ENCODE measurements at regions not wholly inside any gene's neighbourhood (a gene's known extent, or its start where the extent isn't known, plus 50 kb on each side); places are given as distances from the start of the nearest gene placed in this dataset.

DNA sequence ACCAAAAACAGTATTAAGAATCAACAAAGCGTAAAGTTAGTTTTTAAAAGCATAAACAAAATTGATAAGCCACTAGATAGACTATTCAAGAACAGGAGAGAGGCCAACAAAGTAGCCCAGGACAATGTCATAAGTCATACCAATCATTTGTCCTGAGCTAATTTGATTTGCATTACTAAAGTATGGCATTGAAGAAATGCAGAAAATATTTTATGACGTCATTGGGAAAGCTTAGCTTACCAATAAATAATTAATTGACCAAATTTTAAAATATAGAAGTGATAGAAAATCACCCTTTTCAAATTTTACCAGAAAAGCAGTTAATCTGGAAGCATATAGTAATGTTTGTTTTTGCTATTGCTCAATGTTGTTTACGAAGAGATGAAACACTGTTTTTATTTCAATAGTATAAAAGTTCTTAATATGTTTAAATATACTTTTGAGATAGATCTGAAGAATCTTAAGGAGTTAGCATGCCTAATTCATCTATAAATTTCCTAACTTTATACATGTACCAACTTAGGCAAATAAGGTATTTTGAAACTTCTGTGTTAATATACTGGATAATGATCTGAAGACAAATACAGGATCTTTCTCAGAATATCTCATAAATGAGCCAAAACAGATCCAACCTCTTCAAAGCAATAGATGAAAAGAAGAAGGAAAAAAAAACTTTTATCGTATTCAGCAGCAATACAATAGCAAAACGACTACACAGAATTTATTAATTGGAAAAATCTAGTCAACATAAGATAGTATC, 1118.5 kb downstream of the SLC16A7 start:
- no peak for TF ChIP-seq CTCF (conservative IDR thresholded peaks at IDR 0.05; ENCODE audit: low read length)
- TF ChIP-seq EZH2phosphoT487 (IDR thresholded peaks at IDR 0.05; ENCODE audit: borderline replicate concordance), result no peak

All from Loucy (cell line).